Type B pancreatic cell (in vitro differentiated cells): ENCODE measurements at regions not wholly inside any gene's neighbourhood (a gene's known extent, or its start where the extent isn't known, plus 50 kb on each side); places are given as distances from the start of the nearest gene placed in this dataset.

ENCODE experiments used
- DNase-seq: peaks from one replicate; pipeline ENCODE4 v3.0.0; 2021; ENCODE audit warnings: mixed read lengths; ENCODE audit not compliant: unreplicated experiment; ENCODE audit errors: extremely low spot score
- H3K27ac Mint-ChIP-seq: 2 replicates; pipeline ENCODE4 v1.8.0; 2021; ENCODE audit warnings: mild to moderate bottlenecking, mixed read lengths
- H3K27me3 Mint-ChIP-seq: 2 replicates; pipeline ENCODE4 v1.8.0; 2021; ENCODE audit warnings: mixed read lengths
- H3K36me3 Mint-ChIP-seq: 2 replicates; pipeline ENCODE4 v1.8.0; 2021; ENCODE audit warnings: mixed read lengths
- H3K4me1 Mint-ChIP-seq: one replicate; pipeline ENCODE4 v1.8.0; 2021; ENCODE audit warnings: mixed read lengths; ENCODE audit not compliant: unreplicated experiment
- H3K4me3 Mint-ChIP-seq: 2 replicates; pipeline ENCODE4 v1.8.0; 2021; ENCODE audit warnings: mild to moderate bottlenecking, mixed read lengths
- H3K9me3 Mint-ChIP-seq: 2 replicates; pipeline ENCODE4 v1.8.0; 2021; ENCODE audit warnings: mixed read lengths
- CTCF ChIP-seq: fragments of 200-600 bp; sonication (generic); conservative IDR thresholded peaks from 2 replicates; pipeline ENCODE4 v1.5.0; 2021; ENCODE audit warnings: antibody characterized with exemption, mild to moderate bottlenecking

- Mint-ChIP-seq H3K27me3 (no peaks in the 10 kb centered on the region), H3K27ac (no peak overlapping the region), H3K4me3 (no peak overlapping the region), H3K4me1 (peaks cover 5% of the 10 kb centered on the region), H3K9me3 (no peaks in the 10 kb centered on the region), H3K36me3 (no peaks in the 10 kb centered on the region)
- DNase-seq = no peak
- no peak for TF ChIP-seq CTCF
Observed at GRCh38 chr4:179804440-179804839, 2362.2 kb upstream of the AGA start.

GRCh38 chr4:179817317-179817716 lies 2375.1 kb upstream of the AGA start:
- no peak for DNase-seq
- no peaks in the 10 kb centered on the region for H3K27me3 Mint-ChIP-seq
- H3K4me3 Mint-ChIP-seq = no peak overlapping the region
- H3K36me3 Mint-ChIP-seq = no peaks in the 10 kb centered on the region
- no peaks in the 10 kb centered on the region for H3K9me3 Mint-ChIP-seq
- H3K27ac Mint-ChIP-seq = no peak overlapping the region
- H3K4me1 Mint-ChIP-seq = no peaks in the 10 kb centered on the region
- no peak for TF ChIP-seq CTCF

DNA sequence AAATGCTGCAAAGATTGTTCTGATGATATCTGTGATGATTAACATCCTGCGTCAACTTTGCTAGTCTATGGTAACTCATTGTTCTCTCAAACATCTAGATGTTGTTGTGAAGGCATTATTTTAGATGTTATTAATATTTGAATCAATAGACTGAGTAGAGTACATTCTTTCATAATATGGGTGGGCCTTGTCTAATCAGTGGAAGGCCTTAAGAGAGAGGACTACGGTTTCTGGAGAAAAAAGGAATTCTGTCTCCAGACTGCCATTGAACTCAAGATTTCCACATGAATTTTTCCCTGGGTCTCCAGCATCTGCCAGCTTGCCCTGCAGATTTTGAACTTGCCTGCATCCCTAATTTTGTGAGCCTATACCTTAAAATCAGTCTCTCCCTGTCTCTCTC lies 2381.1 kb upstream of the AGA start:
- H3K27ac Mint-ChIP-seq = no peak overlapping the region
- H3K27me3 Mint-ChIP-seq = no peaks in the 10 kb centered on the region
- TF ChIP-seq CTCF = no peak
- H3K9me3 Mint-ChIP-seq = peaks cover 5% of the 10 kb centered on the region
- no peaks in the 10 kb centered on the region for H3K4me1 Mint-ChIP-seq
- H3K4me3 Mint-ChIP-seq = no peak overlapping the region
- no peaks in the 10 kb centered on the region for H3K36me3 Mint-ChIP-seq
- no peak for DNase-seq

- Mint-ChIP-seq H3K4me3 (no peak overlapping the region), H3K27ac (no peak overlapping the region), H3K27me3 (peaks cover 3% of the 10 kb centered on the region), H3K9me3 (no peaks in the 10 kb centered on the region), H3K4me1 (no peaks in the 10 kb centered on the region), H3K36me3 (no peaks in the 10 kb centered on the region)
- no peak for DNase-seq
- TF ChIP-seq CTCF = no peak
Observed at GRCh38 chr4:179831274-179831673, 2389.0 kb upstream of the AGA start.

DNA sequence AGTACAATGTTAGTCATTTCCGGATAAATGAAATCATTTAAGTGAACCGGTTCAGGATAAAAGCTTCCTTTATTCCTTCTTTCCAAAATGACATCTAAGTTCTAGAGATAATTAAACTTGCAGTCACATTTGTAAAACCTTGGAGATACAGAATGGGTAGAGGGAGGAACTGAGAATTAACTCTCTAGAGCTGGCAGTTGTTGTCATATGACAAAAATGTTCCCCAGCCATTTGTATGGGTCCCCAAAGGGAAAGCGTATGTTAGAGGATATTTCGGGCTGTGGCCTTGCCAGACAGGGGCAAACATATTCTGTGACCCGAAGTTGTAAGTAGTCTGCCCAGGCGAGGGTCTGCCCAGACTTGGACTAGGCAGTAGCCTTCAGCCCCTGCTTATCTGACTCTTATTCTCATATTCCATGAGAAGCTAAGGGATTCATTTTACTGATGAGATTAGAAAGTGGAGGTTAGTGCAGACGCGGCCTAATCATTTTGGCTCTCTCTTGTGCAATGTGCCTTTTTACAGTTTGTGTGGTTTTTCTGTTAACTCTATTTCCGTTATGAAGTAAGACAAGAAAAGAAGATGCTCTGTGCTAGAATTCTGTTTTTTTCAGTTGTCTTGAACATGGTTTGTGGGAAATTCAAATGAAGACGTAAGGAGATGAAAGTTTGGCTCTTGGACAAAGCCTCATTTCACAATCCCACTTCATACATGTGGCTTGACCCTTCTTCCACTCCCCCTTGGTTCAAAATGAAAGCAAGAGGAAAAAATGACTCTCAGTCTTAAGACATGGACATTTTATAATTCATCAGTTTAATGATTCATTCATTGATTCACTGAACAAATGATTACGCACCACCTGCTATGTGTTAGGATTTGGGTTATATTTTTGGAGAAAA lies 2394.2 kb upstream of the AGA start:
- Mint-ChIP-seq H3K27me3 (peaks cover 20% of the 10 kb centered on the region), H3K27ac (no peak overlapping the region), H3K4me3 (no peak overlapping the region), H3K9me3 (no peaks in the 10 kb centered on the region), H3K36me3 (no peaks in the 10 kb centered on the region), H3K4me1 (no peaks in the 10 kb centered on the region)
- DNase-seq = no peak
- TF ChIP-seq CTCF = no peak
